ENCODE measurements at regions not wholly inside any gene's neighbourhood (a gene's known extent, or its start where the extent isn't known, plus 50 kb on each side); places are given as distances from the start of the nearest gene placed in this dataset.

DNA sequence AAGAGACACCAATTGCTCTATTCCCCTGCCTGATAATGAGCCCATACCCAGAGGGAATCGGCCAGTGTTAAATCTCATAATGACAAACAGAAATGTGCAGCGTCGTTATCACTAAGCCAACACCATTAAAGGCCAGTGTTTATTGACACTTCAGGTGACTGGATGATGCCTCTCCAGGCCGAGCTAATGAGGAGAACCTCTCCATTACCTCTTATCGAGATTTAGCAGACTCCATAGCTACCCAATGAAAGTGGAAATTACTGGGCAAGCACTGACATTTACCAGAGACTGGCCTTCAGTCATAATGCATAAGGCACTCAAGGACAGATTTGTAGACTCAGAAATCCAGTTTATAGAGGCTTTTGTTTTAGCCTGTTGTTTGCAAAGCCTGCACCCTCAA lies 669.5 kb downstream of the MAFB start:
- no peaks in the 10 kb centered on the region for H3K9me2 ChIP-seq (ENCODE audit: low read depth, low read length)
- no peaks in the 10 kb centered on the region for H3K36me3 ChIP-seq (ENCODE audit: insufficient read depth, low read length)
- H3K9me3 ChIP-seq (ENCODE audit: low read length): no peaks in the 10 kb centered on the region
- no peak for TF ChIP-seq CTCF (IDR thresholded peaks at IDR 0.05; ENCODE audit: low read length)
- no peak for TF ChIP-seq EZH2 (IDR thresholded peaks at IDR 0.05; ENCODE audit: borderline replicate concordance, low read length)
- H3F3A ChIP-seq (ENCODE audit: insufficient read depth, low read length): no peaks in the 10 kb centered on the region
- no peaks in the 10 kb centered on the region for H4K20me1 ChIP-seq (ENCODE audit: insufficient read depth, low read length)
- H3K4me1 ChIP-seq (ENCODE audit: insufficient read depth, low read length, severe bottlenecking): no peaks in the 10 kb centered on the region
- H3K27me3 ChIP-seq (ENCODE audit: insufficient read depth, low read length): no peaks in the 10 kb centered on the region
- no peak overlapping the region for H3K4me3 ChIP-seq (ENCODE audit: low read depth, low read length, poor library complexity, severe bottlenecking)
- H3K4me2 ChIP-seq (ENCODE audit: low read length): no peak overlapping the region
- no peaks in the 10 kb centered on the region for H3K79me2 ChIP-seq (ENCODE audit: insufficient read depth, low read length)
- no peak overlapping the region for H2AFZ ChIP-seq (ENCODE audit: low read length)
- H3K27ac ChIP-seq (ENCODE audit: low read depth, low read length, poor library complexity, severe bottlenecking): no peak overlapping the region
- no peak overlapping the region for H3K9ac ChIP-seq (ENCODE audit: low read length)

GRCh38 chr20:40017765-40018164 lies 671.3 kb downstream of the MAFB start:
- no peaks in the 10 kb centered on the region for H3K9me3 ChIP-seq (ENCODE audit: low read length)
- H3K79me2 ChIP-seq (ENCODE audit: insufficient read depth, low read length): no peaks in the 10 kb centered on the region
- no peak overlapping the region for H2AFZ ChIP-seq (ENCODE audit: low read length)
- TF ChIP-seq EZH2 (IDR thresholded peaks at IDR 0.05; ENCODE audit: borderline replicate concordance, low read length) (no peak), CTCF (IDR thresholded peaks at IDR 0.05; ENCODE audit: low read length) (no peak)
- H3K4me3 ChIP-seq (ENCODE audit: low read depth, low read length, poor library complexity, severe bottlenecking): no peak overlapping the region
- H3K9ac ChIP-seq (ENCODE audit: low read length): no peak overlapping the region
- H3K4me2 ChIP-seq (ENCODE audit: low read length): no peak overlapping the region
- H3K9me2 ChIP-seq (ENCODE audit: low read depth, low read length): no peaks in the 10 kb centered on the region
- no peaks in the 10 kb centered on the region for H3F3A ChIP-seq (ENCODE audit: insufficient read depth, low read length)
- no peaks in the 10 kb centered on the region for H3K4me1 ChIP-seq (ENCODE audit: insufficient read depth, low read length, severe bottlenecking)
- H3K36me3 ChIP-seq (ENCODE audit: insufficient read depth, low read length): no peaks in the 10 kb centered on the region
- H3K27ac ChIP-seq (ENCODE audit: low read depth, low read length, poor library complexity, severe bottlenecking): no peak overlapping the region
- no peaks in the 10 kb centered on the region for H4K20me1 ChIP-seq (ENCODE audit: insufficient read depth, low read length)
- H3K27me3 ChIP-seq (ENCODE audit: insufficient read depth, low read length): no peaks in the 10 kb centered on the region

- Histone ChIP-seq H4K20me1 (ENCODE audit: insufficient read depth, low read length) (no peaks in the 10 kb centered on the region), H3K27me3 (ENCODE audit: insufficient read depth, low read length) (no peaks in the 10 kb centered on the region), H3K9me2 (ENCODE audit: low read depth, low read length) (no peaks in the 10 kb centered on the region), H3K4me3 (ENCODE audit: low read depth, low read length, poor library complexity, severe bottlenecking) (no peak overlapping the region), H3K79me2 (ENCODE audit: insufficient read depth, low read length) (no peaks in the 10 kb centered on the region), H3K4me2 (ENCODE audit: low read length) (no peak overlapping the region), H3K36me3 (ENCODE audit: insufficient read depth, low read length) (no peaks in the 10 kb centered on the region), H3K27ac (ENCODE audit: low read depth, low read length, poor library complexity, severe bottlenecking) (no peak overlapping the region), H3F3A (ENCODE audit: insufficient read depth, low read length) (no peaks in the 10 kb centered on the region), H2AFZ (ENCODE audit: low read length) (no peak overlapping the region), H3K9me3 (ENCODE audit: low read length) (no peaks in the 10 kb centered on the region), H3K9ac (ENCODE audit: low read length) (no peak overlapping the region), H3K4me1 (ENCODE audit: insufficient read depth, low read length, severe bottlenecking) (no peaks in the 10 kb centered on the region)
- no peak for TF ChIP-seq EZH2 (IDR thresholded peaks at IDR 0.05; ENCODE audit: borderline replicate concordance, low read length)
- TF ChIP-seq CTCF (IDR thresholded peaks at IDR 0.05; ENCODE audit: low read length): no peak
Measured at GRCh38 chr20:40016890-40017289, 672.1 kb downstream of the MAFB start.
